PC-9 (cell line): ENCODE measurements at regions not wholly inside any gene's neighbourhood (a gene's known extent, or its start where the extent isn't known, plus 50 kb on each side); places are given as distances from the start of the nearest gene placed in this dataset.

Experiments
- BruUV-seq: library from RNA; stranded (reverse); fragments of 400-500 nt; replicated peaks from 2 replicates; lab custom pipeline; 2021; lab: Mats Ljungman, UMichigan
- CTCF ChIA-PET: fragments of 300-600 bp; sonication (Branson Sonifier 250); formaldehyde crosslinking; loops from one replicate; lab custom pipeline; 2022; ENCODE audit warnings: antibody characterized with exemption; lab: Charles Lee
- POLR2A ChIA-PET: fragments of 300-600 bp; sonication (Branson Sonifier 250); formaldehyde crosslinking; loops from one replicate; lab custom pipeline; 2022; ENCODE audit warnings: antibody characterized with exemption; ENCODE audit not compliant: unreplicated experiment; lab: Charles Lee
- DNase-seq, 2 experiments: peaks; one replicate each; pipeline versions ENCODE4 v3.0.0 to v3.0.0-alpha.2; 2015 to 2022; ENCODE audit warnings: mixed read lengths in 1 of 2
- H2AFZ ChIP-seq: fragments of 200-600 bp; sonication (generic); 2 replicates; pipeline ENCODE4 v1.8.1; 2017; ENCODE audit warnings: antibody characterized with exemption
- H3F3A ChIP-seq: fragments of 200-600 bp; sonication (generic); 2 replicates; pipeline ENCODE4 v1.8.1; 2017; ENCODE audit warnings: antibody characterized with exemption, mild to moderate bottlenecking, low read depth; ENCODE audit not compliant: insufficient read depth
- H3K27ac ChIP-seq: fragments of 200-600 bp; sonication (generic); 2 replicates; pipeline ENCODE4 v1.6.1; 2016; ENCODE audit warnings: mixed run types
- H3K27me3 ChIP-seq: fragments of 200-600 bp; sonication (generic); 2 replicates; pipeline ENCODE4 v1.6.1; 2016; ENCODE audit warnings: low read depth, mixed run types; ENCODE audit not compliant: insufficient read depth
- H3K36me3 ChIP-seq: fragments of 200-600 bp; sonication (generic); 2 replicates; pipeline ENCODE4 v1.6.1; 2016; ENCODE audit warnings: low read depth, mixed run types
- H3K4me1 ChIP-seq: fragments of 200-600 bp; sonication (generic); replicated peaks from 2 replicates; pipeline ENCODE4 v1.6.1; 2016; ENCODE audit warnings: mixed run types; ENCODE audit not compliant: insufficient read depth
- H3K4me2 ChIP-seq: fragments of 200-600 bp; sonication (generic); 2 replicates; pipeline ENCODE4 v1.6.1; 2017; ENCODE audit warnings: mixed run types
- H3K4me3 ChIP-seq: fragments of 200-600 bp; sonication (generic); 2 replicates; pipeline ENCODE4 v1.6.1; 2016; ENCODE audit warnings: mixed run types
- H3K79me2 ChIP-seq: fragments of 200-600 bp; sonication (generic); 2 replicates; pipeline ENCODE4 v1.6.1; 2017; ENCODE audit warnings: low read depth, mixed run types
- H3K9me2 ChIP-seq: fragments of 200-600 bp; sonication (generic); 2 replicates; pipeline ENCODE4 v1.8.1; 2017; ENCODE audit warnings: mild to moderate bottlenecking; ENCODE audit not compliant: insufficient read depth
- H3K9me3 ChIP-seq: fragments of 200-600 bp; sonication (generic); 2 replicates; pipeline ENCODE4 v1.8.1; 2016; ENCODE audit warnings: low read depth; ENCODE audit not compliant: insufficient read depth
- H4K20me1 ChIP-seq: fragments of 200-600 bp; sonication (generic); 2 replicates; pipeline ENCODE4 v1.8.1; 2017; ENCODE audit not compliant: insufficient read depth
- EZH2 ChIP-seq: fragments of 200-600 bp; sonication (generic); IDR thresholded peaks from 2 replicates; pipeline ENCODE4 v1.8.0; 2017; ENCODE audit warnings: antibody characterized with exemption, low read depth
- intact Hi-C: fragments of 100-400 bp; cut with micrococcal nuclease; formaldehyde crosslinking; loops from one replicate; pipeline ENCODE4 v1.10.0; 2022; ENCODE audit not compliant: unreplicated experiment
- TF ChIP-seq, protein P1 (sequence below): fragments of 200-600 bp; sonication (generic); conservative IDR thresholded peaks from 2 replicates; pipeline ENCODE4 v1.6.1; 2017; ENCODE audit warnings: mixed run types, antibody characterized with exemption, mild to moderate bottlenecking, moderate library complexity

- Histone ChIP-seq H3K79me2 (no peaks in the 10 kb centered on the region), H3K4me3 (no peak overlapping the region), H3K4me2 (no peak overlapping the region), H3K36me3 (no peaks in the 10 kb centered on the region), H3K9me3 (no peaks in the 10 kb centered on the region), H3K9me2 (peaks cover 7% of the 10 kb centered on the region; the same call in 1 of the 2 replicates), H2AFZ (no peak overlapping the region), H3K27me3 (no peaks in the 10 kb centered on the region), H3K27ac (no peak overlapping the region), H4K20me1 (no peaks in the 10 kb centered on the region), H3F3A (no peaks in the 10 kb centered on the region), H3K4me1 (no peaks in the 10 kb centered on the region)
- TF ChIP-seq, protein P1, sequence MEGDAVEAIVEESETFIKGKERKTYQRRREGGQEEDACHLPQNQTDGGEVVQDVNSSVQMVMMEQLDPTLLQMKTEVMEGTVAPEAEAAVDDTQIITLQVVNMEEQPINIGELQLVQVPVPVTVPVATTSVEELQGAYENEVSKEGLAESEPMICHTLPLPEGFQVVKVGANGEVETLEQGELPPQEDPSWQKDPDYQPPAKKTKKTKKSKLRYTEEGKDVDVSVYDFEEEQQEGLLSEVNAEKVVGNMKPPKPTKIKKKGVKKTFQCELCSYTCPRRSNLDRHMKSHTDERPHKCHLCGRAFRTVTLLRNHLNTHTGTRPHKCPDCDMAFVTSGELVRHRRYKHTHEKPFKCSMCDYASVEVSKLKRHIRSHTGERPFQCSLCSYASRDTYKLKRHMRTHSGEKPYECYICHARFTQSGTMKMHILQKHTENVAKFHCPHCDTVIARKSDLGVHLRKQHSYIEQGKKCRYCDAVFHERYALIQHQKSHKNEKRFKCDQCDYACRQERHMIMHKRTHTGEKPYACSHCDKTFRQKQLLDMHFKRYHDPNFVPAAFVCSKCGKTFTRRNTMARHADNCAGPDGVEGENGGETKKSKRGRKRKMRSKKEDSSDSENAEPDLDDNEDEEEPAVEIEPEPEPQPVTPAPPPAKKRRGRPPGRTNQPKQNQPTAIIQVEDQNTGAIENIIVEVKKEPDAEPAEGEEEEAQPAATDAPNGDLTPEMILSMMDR = no peak
- no peak for TF ChIP-seq EZH2
- CTCF ChIA-PET = no interaction called here
- POLR2A ChIA-PET = no interaction called here
- DNase-seq = no peak
- intact Hi-C loops = no loop called here
- no TSS peak for BruUV-seq
Measured at GRCh38 chr5:97250113-97250512, 67.1 kb upstream of the RIOK2 start.

DNA sequence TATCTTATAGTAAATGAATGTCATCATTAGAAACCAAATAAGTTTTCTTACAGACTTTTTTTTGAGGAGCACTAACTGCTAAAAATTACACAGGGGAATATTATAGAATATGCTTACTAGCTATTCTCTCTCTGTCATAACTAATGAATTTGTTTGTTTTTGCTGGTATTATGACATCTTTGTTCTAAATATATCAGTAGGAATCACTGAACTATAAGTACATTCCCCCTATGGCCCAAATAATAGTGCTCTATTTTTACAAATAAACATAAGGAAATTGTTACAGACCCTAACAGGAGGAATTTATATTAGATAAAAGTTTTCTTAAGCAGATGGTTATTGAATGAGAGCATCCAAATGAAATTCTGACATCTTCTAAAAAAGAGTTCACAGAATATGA, 83.0 kb upstream of the RIOK2 start:
- Histone ChIP-seq H3K4me2 (no peak overlapping the region), H2AFZ (no peak overlapping the region), H3F3A (no peaks in the 10 kb centered on the region), H4K20me1 (no peaks in the 10 kb centered on the region), H3K9me3 (no peaks in the 10 kb centered on the region), H3K27ac (no peak overlapping the region), H3K79me2 (no peaks in the 10 kb centered on the region), H3K9me2 (no peaks in the 10 kb centered on the region), H3K4me3 (no peak overlapping the region), H3K27me3 (no peaks in the 10 kb centered on the region), H3K36me3 (no peaks in the 10 kb centered on the region), H3K4me1 (no peaks in the 10 kb centered on the region)
- POLR2A ChIA-PET = interaction anchor here (0.7 kb wide), 1 partner anchor 71 kb away, joined by 4 read pairs; no protein-coding TSS in a partner anchor
- no TSS peak for BruUV-seq
- CTCF ChIA-PET = no interaction called here
- intact Hi-C loops = no loop called here
- TF ChIP-seq, protein P1 = no peak
- no peak for TF ChIP-seq EZH2
- no peak for DNase-seq

- no TSS peak for BruUV-seq
- no peaks in the 10 kb centered on the region for H3K27me3 ChIP-seq
- no peaks in the 10 kb centered on the region for H3F3A ChIP-seq
- DNase-seq = no peak
- H3K79me2 ChIP-seq = no peaks in the 10 kb centered on the region
- H3K9me2 ChIP-seq = no peaks in the 10 kb centered on the region
- H2AFZ ChIP-seq = no peak overlapping the region
- ChIA-PET POLR2A (no interaction called here), CTCF (no interaction called here)
- H4K20me1 ChIP-seq = no peaks in the 10 kb centered on the region
- TF ChIP-seq, protein P1 = no peak
- no peak overlapping the region for H3K4me2 ChIP-seq
- no peak overlapping the region for H3K27ac ChIP-seq
- H3K4me3 ChIP-seq = no peak overlapping the region
- H3K9me3 ChIP-seq = no peaks in the 10 kb centered on the region
- intact Hi-C loops = no loop called here
- no peaks in the 10 kb centered on the region for H3K36me3 ChIP-seq
- no peaks in the 10 kb centered on the region for H3K4me1 ChIP-seq
Measured at GRCh38 chr5:97266576-97266975, 83.5 kb upstream of the RIOK2 start.
